Liver (tissue), 3 donors: ENCODE measurements at regions not wholly inside any gene's neighbourhood (a gene's known extent, or its start where the extent isn't known, plus 50 kb on each side); places are given as distances from the start of the nearest gene placed in this dataset.

Experiments
- HNF4G ChIP-seq: IDR thresholded peaks from 2 replicates; pipeline ENCODE4 v1.6.1; 2016; ENCODE audit warnings: antibody characterized with exemption
- JUND ChIP-seq, 2 donors: IDR thresholded peaks; 2 replicates each; pipeline ENCODE4 v1.6.1; 2016; ENCODE audit warnings: antibody characterized with exemption in 2 of 2
- RAD21 ChIP-seq, 2 donors: IDR thresholded peaks; 2 replicates each; pipeline ENCODE4 v1.6.1; 2016; ENCODE audit warnings: antibody characterized with exemption in 2 of 2, mild to moderate bottlenecking in 2 of 2
- TF ChIP-seq, protein P1 (sequence below): fragments of 150-350 bp; IDR thresholded peaks from 2 replicates; pipeline ENCODE4 v1.5.1; 2017; ENCODE audit warnings: improper control_type of control experiment, low read depth, low read length; ENCODE audit not compliant: missing input control
- TF ChIP-seq, protein P2 (sequence below): IDR thresholded peaks from 2 replicates; pipeline ENCODE4 v1.6.1; 2016; ENCODE audit warnings: antibody characterized with exemption
- donor health status: healthy.
- donor health status: healthy.

DNA sequence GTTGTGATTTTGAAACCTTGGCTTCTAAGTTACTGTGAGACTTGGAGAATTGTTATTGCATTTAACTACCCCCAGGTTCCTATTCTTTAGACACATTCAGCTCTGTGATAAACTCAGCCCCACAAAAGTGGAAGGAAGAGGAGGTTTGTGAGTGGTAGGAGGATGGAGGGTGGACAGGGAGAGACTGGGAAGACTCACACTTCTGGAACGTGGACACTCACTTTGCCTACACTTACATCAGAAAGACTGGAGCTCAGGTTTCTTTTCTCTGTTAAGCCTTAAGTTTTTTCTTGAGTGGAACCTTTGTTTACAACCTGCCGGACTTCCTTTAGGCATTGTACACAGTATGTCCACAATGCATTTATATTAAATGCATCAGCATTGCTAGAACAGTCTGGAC lies 99.0 kb downstream of the AREG start:
- TF ChIP-seq, protein P1, sequence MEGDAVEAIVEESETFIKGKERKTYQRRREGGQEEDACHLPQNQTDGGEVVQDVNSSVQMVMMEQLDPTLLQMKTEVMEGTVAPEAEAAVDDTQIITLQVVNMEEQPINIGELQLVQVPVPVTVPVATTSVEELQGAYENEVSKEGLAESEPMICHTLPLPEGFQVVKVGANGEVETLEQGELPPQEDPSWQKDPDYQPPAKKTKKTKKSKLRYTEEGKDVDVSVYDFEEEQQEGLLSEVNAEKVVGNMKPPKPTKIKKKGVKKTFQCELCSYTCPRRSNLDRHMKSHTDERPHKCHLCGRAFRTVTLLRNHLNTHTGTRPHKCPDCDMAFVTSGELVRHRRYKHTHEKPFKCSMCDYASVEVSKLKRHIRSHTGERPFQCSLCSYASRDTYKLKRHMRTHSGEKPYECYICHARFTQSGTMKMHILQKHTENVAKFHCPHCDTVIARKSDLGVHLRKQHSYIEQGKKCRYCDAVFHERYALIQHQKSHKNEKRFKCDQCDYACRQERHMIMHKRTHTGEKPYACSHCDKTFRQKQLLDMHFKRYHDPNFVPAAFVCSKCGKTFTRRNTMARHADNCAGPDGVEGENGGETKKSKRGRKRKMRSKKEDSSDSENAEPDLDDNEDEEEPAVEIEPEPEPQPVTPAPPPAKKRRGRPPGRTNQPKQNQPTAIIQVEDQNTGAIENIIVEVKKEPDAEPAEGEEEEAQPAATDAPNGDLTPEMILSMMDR = no peak
- TF ChIP-seq RAD21 (IDR thresholded peaks at IDR 0.05) (no peak), JUND (IDR thresholded peaks at IDR 0.05) (no peak), HNF4G (no peak)
- TF ChIP-seq, protein P2, sequence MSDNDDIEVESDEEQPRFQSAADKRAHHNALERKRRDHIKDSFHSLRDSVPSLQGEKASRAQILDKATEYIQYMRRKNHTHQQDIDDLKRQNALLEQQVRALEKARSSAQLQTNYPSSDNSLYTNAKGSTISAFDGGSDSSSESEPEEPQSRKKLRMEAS = no peak
